Esophagus squamous epithelium (tissue), 4 donors: ENCODE measurements at regions not wholly inside any gene's neighbourhood (a gene's known extent, or its start where the extent isn't known, plus 50 kb on each side); places are given as distances from the start of the nearest gene placed in this dataset.

Experiments used
- POLR2A ChIP-seq, 4 donors: fragments of 450-650 bp; IDR thresholded peaks; one replicate each; pipeline ENCODE4 v1.6.1; 2017; ENCODE audit warnings: antibody characterized with exemption in 4 of 4, mild to moderate bottlenecking in 4 of 4, moderate library complexity in 3 of 4
- TF ChIP-seq, protein P1 (sequence below), 6 experiments: fragments of 450-650 bp in 4 of 6; fragments of 200-600 bp in 2 of 6; sonication (generic) in 2 of 6; IDR thresholded peaks; one replicate each; pipeline ENCODE4 v1.5.1; 2016 to 2019; ENCODE audit warnings: antibody characterized with exemption in 6 of 6, mild to moderate bottlenecking in 4 of 6, moderate library complexity in 4 of 6

DNA sequence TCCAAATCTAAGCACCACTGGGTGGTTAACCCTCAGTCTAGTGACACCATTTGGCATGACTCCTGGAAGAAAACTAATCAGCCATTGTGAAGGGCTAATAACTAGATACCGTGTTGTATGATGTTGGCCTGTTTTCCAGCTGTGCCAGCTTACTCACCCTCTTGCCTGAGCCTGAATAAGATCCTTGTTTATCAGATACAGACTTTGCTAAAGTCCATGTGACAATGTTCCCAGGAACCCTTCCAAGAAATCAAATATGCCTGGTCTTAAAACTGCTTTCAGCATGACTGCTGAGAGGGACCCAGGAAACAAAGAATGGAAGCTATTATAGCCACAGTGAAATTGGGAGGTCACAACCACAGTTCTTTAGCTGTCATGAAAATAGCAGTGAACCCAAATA is 640.8 kb upstream of the INTU start:
- TF ChIP-seq, protein P1, sequence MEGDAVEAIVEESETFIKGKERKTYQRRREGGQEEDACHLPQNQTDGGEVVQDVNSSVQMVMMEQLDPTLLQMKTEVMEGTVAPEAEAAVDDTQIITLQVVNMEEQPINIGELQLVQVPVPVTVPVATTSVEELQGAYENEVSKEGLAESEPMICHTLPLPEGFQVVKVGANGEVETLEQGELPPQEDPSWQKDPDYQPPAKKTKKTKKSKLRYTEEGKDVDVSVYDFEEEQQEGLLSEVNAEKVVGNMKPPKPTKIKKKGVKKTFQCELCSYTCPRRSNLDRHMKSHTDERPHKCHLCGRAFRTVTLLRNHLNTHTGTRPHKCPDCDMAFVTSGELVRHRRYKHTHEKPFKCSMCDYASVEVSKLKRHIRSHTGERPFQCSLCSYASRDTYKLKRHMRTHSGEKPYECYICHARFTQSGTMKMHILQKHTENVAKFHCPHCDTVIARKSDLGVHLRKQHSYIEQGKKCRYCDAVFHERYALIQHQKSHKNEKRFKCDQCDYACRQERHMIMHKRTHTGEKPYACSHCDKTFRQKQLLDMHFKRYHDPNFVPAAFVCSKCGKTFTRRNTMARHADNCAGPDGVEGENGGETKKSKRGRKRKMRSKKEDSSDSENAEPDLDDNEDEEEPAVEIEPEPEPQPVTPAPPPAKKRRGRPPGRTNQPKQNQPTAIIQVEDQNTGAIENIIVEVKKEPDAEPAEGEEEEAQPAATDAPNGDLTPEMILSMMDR (IDR thresholded peaks at IDR 0.05) = no peak
- no peak for TF ChIP-seq POLR2A (IDR thresholded peaks at IDR 0.05)
